SK-N-MC (cell line): ENCODE measurements at regions not wholly inside any gene's neighbourhood (a gene's known extent, or its start where the extent isn't known, plus 50 kb on each side); places are given as distances from the start of the nearest gene placed in this dataset.

Experiments used
- DNase-seq: peaks from one replicate; pipeline ENCODE4 v3.0.0-alpha.2; 2011; ENCODE audit warnings: low read depth, low spot score
- H3K27ac ChIP-seq: fragments of 200-600 bp; sonication (generic); 2 replicates; pipeline ENCODE4 v1.5.1; 2016; ENCODE audit warnings: mixed run types
- H3K36me3 ChIP-seq: fragments of 200-600 bp; sonication (generic); 2 replicates; pipeline ENCODE4 v1.6.1; 2017; ENCODE audit warnings: antibody characterized with exemption, low read length, mixed read lengths; ENCODE audit not compliant: insufficient read depth
- H3K4me3 ChIP-seq: fragments of 200-600 bp; sonication (generic); 2 replicates; pipeline ENCODE4 v1.5.1; 2016
- H3K9ac ChIP-seq: fragments of 200-600 bp; sonication (generic); 2 replicates; pipeline ENCODE4 v1.8.0; 2017; ENCODE audit warnings: mixed run types, mixed read lengths; ENCODE audit not compliant: insufficient read length
- H3K9me3 ChIP-seq: fragments of 200-600 bp; sonication (generic); 2 replicates; pipeline ENCODE4 v1.6.1; 2017; ENCODE audit warnings: low read depth, mild to moderate bottlenecking, antibody characterized with exemption, low read length, moderate library complexity, mixed read lengths
- EZH2 ChIP-seq: fragments of 200-600 bp; sonication (generic); IDR thresholded peaks from one replicate; pipeline ENCODE4 v1.6.1; 2017; ENCODE audit warnings: antibody characterized with exemption
- FOXP2 ChIP-seq: optimal IDR thresholded peaks from 2 replicates; pipeline ENCODE3; 2011; ENCODE audit warnings: mild to moderate bottlenecking, moderate library complexity; ENCODE audit not compliant: insufficient read depth; ENCODE audit errors: extremely low read length, control extremely low read depth
- POLR2AphosphoS5 ChIP-seq: IDR thresholded peaks from 2 replicates; pipeline ENCODE4 v1.6.1; 2012; ENCODE audit warnings: mild to moderate bottlenecking, low read depth, low read length, borderline replicate concordance

- TF ChIP-seq POLR2AphosphoS5 (no peak), FOXP2 (no peak), EZH2 (no peak)
- DNase-seq: no peak
- no peak overlapping the region for H3K4me3 ChIP-seq
- H3K36me3 ChIP-seq: no peaks in the 10 kb centered on the region
- H3K9me3 ChIP-seq: no peaks in the 10 kb centered on the region
- H3K9ac ChIP-seq: no peak overlapping the region
- no peak overlapping the region for H3K27ac ChIP-seq
These were observed 551.0 kb downstream of the HAO1 start for GRCh38 chr20:7389216-7389615.

DNA sequence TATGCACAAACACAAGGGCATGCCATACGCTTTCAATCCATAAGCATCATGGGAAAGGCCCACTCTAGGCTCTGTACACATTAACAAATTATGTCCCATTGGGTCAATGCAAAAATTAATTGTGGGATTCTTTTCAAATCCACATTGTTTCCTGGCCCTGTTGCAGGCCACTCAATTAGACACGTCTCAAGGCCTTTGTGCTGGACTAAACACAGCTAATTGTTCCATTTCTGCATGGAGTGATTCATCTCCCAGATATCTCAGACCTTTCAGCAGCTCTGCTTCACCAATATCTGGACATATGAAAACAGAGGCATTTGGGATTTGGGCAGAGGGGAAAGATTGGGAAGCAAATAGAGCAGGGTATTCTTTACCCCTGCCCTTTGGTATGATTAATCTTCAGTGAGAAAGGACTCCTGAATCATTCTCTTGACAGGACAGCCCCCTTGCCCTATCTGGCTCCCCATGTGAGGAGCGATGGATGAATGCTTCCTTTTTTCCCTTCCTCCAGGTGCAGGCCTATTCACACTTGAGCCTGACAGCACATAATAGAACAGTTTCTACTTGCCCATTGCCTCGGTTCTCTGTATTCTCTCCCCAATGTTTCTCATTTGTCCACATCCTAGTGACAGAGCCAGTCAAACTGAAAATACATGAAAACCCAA, 547.6 kb downstream of the HAO1 start:
- no peak for TF ChIP-seq FOXP2
- no peak for TF ChIP-seq POLR2AphosphoS5
- no peak for TF ChIP-seq EZH2
- H3K9ac ChIP-seq: no peak overlapping the region
- H3K36me3 ChIP-seq: no peaks in the 10 kb centered on the region
- no peak overlapping the region for H3K4me3 ChIP-seq
- no peaks in the 10 kb centered on the region for H3K9me3 ChIP-seq
- no peak overlapping the region for H3K27ac ChIP-seq
- DNase-seq: no peak

GRCh38 chr20:7399114-7399513, 541.1 kb downstream of the HAO1 start:
- Histone ChIP-seq H3K4me3 (no peak overlapping the region), H3K9me3 (no peaks in the 10 kb centered on the region), H3K9ac (no peak overlapping the region), H3K27ac (no peak overlapping the region), H3K36me3 (no peaks in the 10 kb centered on the region)
- no peak for DNase-seq
- no peak for TF ChIP-seq EZH2
- TF ChIP-seq FOXP2: no peak
- TF ChIP-seq POLR2AphosphoS5: no peak

DNA sequence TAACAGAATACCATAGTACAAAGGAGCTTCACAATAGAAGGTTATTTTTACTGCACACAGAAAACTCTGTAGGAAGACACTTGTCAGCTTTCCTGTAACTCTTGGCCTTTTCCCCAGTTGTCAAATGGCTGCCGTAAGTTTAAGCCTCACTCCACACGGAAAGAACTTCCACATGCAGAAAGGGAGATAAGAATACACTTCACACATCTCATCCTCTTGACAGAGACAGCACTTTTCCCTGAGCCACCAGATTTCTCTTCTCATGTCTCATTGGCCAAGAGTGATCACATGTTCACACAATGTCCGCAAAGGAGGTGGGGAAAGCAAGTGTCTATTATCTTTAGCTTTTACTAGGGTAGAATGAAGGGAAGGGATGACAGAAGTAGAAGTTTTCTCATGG, 540.7 kb downstream of the HAO1 start:
- TF ChIP-seq FOXP2 (no peak), POLR2AphosphoS5 (no peak), EZH2 (no peak)
- Histone ChIP-seq H3K36me3 (no peaks in the 10 kb centered on the region), H3K27ac (no peak overlapping the region), H3K4me3 (peak overlapping the region; percentile 22; the same call in 1 of the 2 replicates), H3K9me3 (no peaks in the 10 kb centered on the region), H3K9ac (no peak overlapping the region)
- DNase-seq: no peak

GRCh38 chr20:7406671-7407070, 533.6 kb downstream of the HAO1 start:
- Histone ChIP-seq H3K27ac (no peak overlapping the region), H3K9me3 (no peaks in the 10 kb centered on the region), H3K4me3 (no peak overlapping the region), H3K9ac (no peak overlapping the region), H3K36me3 (no peaks in the 10 kb centered on the region)
- TF ChIP-seq FOXP2 (no peak), EZH2 (no peak), POLR2AphosphoS5 (no peak)
- DNase-seq: no peak

GRCh38 chr20:7410150-7410549, 530.1 kb downstream of the HAO1 start:
- Histone ChIP-seq H3K9ac (no peak overlapping the region), H3K4me3 (no peak overlapping the region), H3K9me3 (no peaks in the 10 kb centered on the region), H3K36me3 (no peaks in the 10 kb centered on the region), H3K27ac (no peak overlapping the region)
- DNase-seq: no peak
- no peak for TF ChIP-seq POLR2AphosphoS5
- no peak for TF ChIP-seq EZH2
- no peak for TF ChIP-seq FOXP2

GRCh38 chr20:7411075-7411474, 529.2 kb downstream of the HAO1 start:
- Histone ChIP-seq H3K4me3 (no peak overlapping the region), H3K9me3 (no peaks in the 10 kb centered on the region), H3K36me3 (no peaks in the 10 kb centered on the region), H3K27ac (no peak overlapping the region), H3K9ac (no peak overlapping the region)
- no peak for DNase-seq
- TF ChIP-seq POLR2AphosphoS5: no peak
- TF ChIP-seq FOXP2: no peak
- no peak for TF ChIP-seq EZH2

GRCh38 chr20:7415427-7415826, 524.8 kb downstream of the HAO1 start:
- no peaks in the 10 kb centered on the region for H3K36me3 ChIP-seq
- no peak overlapping the region for H3K9ac ChIP-seq
- no peak overlapping the region for H3K4me3 ChIP-seq
- no peak for TF ChIP-seq POLR2AphosphoS5
- no peak for TF ChIP-seq EZH2
- no peak for TF ChIP-seq FOXP2
- no peak overlapping the region for H3K27ac ChIP-seq
- no peaks in the 10 kb centered on the region for H3K9me3 ChIP-seq
- no peak for DNase-seq

DNA sequence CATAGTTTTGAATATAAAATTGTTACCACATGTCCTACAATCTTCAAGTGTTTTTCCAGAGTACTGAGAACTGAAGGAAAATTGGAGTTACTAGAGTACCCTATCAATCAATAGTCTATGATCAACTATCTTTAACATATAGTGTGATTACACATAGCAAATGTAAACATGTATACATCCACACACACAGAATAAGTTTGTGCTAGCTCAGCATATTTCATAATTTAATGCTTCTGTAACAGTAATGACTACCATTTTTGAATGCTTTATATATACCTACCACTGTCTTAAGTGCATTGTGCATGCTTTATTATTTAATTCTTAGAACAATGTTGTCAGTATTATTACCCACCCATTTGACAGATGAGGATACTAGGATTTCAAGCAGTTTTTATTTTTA, 523.9 kb downstream of the HAO1 start:
- no peaks in the 10 kb centered on the region for H3K9me3 ChIP-seq
- H3K27ac ChIP-seq: no peak overlapping the region
- no peak overlapping the region for H3K4me3 ChIP-seq
- TF ChIP-seq FOXP2: no peak
- TF ChIP-seq EZH2: no peak
- TF ChIP-seq POLR2AphosphoS5: no peak
- no peak for DNase-seq
- H3K36me3 ChIP-seq: no peaks in the 10 kb centered on the region
- H3K9ac ChIP-seq: no peak overlapping the region
